ENCODE measurements at regions not wholly inside any gene's neighbourhood (a gene's known extent, or its start where the extent isn't known, plus 50 kb on each side); places are given as distances from the start of the nearest gene placed in this dataset.

DNA sequence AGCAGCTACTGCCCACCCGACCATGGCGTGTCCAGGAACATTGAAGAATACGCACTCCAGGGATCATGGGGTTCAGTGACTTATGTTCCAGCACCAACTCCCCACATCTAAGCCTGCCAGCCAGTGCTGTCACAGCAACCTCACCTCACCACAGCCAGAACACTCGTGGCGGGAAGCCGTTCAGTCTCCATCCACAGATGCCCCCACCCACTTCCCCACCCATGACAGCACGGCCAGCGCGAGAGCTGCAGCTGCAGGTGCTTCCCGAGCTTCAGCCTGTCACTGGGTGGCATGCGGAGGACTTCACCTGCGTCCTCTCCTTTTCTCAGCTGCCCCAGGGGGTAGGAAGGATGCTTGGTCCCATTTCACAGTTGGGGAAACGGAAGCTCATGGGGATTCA is 50.3 kb downstream of the RBFOX3 start:
- no peak for DNase-seq (ENCODE audit: extremely low spot score)
- ChIA-PET POLR2A (no interaction called here), CTCF (no interaction called here)
- TF ChIP-seq ZNF384 (IDR thresholded peaks at IDR 0.05): no peak
- TF ChIP-seq, protein P1, sequence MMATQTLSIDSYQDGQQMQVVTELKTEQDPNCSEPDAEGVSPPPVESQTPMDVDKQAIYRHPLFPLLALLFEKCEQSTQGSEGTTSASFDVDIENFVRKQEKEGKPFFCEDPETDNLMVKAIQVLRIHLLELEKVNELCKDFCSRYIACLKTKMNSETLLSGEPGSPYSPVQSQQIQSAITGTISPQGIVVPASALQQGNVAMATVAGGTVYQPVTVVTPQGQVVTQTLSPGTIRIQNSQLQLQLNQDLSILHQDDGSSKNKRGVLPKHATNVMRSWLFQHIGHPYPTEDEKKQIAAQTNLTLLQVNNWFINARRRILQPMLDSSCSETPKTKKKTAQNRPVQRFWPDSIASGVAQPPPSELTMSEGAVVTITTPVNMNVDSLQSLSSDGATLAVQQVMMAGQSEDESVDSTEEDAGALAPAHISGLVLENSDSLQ (IDR thresholded peaks at IDR 0.05): no peak
- no peak for TF ChIP-seq FOXM1 (IDR thresholded peaks at IDR 0.05; ENCODE audit: borderline replicate concordance)
- TF ChIP-seq SP1 (IDR thresholded peaks at IDR 0.05): no peak
- TF ChIP-seq ARNT (IDR thresholded peaks at IDR 0.05): no peak
- TF ChIP-seq NFRKB (IDR thresholded peaks at IDR 0.05): no peak
- no peak for TF ChIP-seq ELF4 (IDR thresholded peaks at IDR 0.05)
- TF ChIP-seq L3MBTL2 (conservative IDR thresholded peaks at IDR 0.05): no peak
- no peak for TF ChIP-seq CTBP1 (IDR thresholded peaks at IDR 0.05; ENCODE audit: borderline replicate concordance)
- no peak for TF ChIP-seq BHLHE40 (IDR thresholded peaks at IDR 0.05; ENCODE audit: borderline replicate concordance)
- no peak for TF ChIP-seq SUZ12 (IDR thresholded peaks at IDR 0.05)
- no peak for TF ChIP-seq HDGF (IDR thresholded peaks at IDR 0.05; ENCODE audit: borderline replicate concordance)
- TF ChIP-seq TARDBP (IDR thresholded peaks at IDR 0.05): no peak
- no peak for TF ChIP-seq FOXK2 (IDR thresholded peaks at IDR 0.05)
- no peak for TF ChIP-seq FOXA1 (IDR thresholded peaks at IDR 0.05)
- no peak for TF ChIP-seq LEF1 (IDR thresholded peaks at IDR 0.05; ENCODE audit: borderline replicate concordance)

DNA sequence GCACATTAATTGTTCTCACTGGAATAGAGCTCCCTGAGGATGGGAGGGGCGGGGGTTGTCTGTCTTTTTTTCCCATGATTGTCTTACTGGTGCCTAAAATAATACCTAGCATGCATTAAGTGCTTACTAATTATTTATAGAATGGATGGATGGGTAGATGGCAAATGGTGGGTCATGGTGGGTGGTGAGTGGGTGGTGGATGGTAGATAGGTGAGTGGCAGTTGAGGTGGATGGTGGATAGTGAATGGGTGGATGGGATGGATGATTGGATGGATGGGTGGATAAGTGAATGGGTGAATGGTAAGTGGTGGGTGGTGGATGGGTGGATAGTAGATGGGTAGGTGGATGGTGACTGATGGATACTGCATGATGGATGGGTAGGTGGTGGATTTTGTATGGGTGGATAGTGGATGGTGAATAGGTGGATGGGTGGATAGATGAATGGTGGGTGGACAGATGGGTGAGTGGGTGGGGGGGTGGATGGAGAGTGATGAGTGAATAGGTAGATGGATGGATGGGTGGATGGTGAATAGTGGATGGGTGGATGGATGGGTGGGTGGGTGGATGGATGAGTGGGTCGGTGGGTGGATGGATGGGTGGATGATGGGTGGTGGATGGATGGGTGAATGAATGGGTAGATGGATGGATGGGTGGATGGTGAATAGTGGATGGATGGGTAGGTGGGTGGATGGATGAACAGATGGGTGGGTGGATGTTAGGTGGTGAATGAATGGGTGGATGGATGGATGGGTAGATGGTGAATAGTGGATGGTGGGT is 51.6 kb downstream of the RBFOX3 start:
- DNase-seq (ENCODE audit: extremely low spot score): no peak
- ChIA-PET CTCF (no interaction called here), POLR2A (no interaction called here)
- TF ChIP-seq BHLHE40 (IDR thresholded peaks at IDR 0.05; ENCODE audit: borderline replicate concordance): no peak
- TF ChIP-seq, protein P1 (IDR thresholded peaks at IDR 0.05): no peak
- TF ChIP-seq ELF4 (IDR thresholded peaks at IDR 0.05): no peak
- no peak for TF ChIP-seq ZNF384 (IDR thresholded peaks at IDR 0.05)
- TF ChIP-seq SP1 (IDR thresholded peaks at IDR 0.05): no peak
- no peak for TF ChIP-seq ARNT (IDR thresholded peaks at IDR 0.05)
- TF ChIP-seq SUZ12 (IDR thresholded peaks at IDR 0.05): no peak
- no peak for TF ChIP-seq CTBP1 (IDR thresholded peaks at IDR 0.05; ENCODE audit: borderline replicate concordance)
- no peak for TF ChIP-seq TARDBP (IDR thresholded peaks at IDR 0.05)
- no peak for TF ChIP-seq L3MBTL2 (conservative IDR thresholded peaks at IDR 0.05)
- no peak for TF ChIP-seq FOXA1 (IDR thresholded peaks at IDR 0.05)
- TF ChIP-seq NFRKB (IDR thresholded peaks at IDR 0.05): no peak
- TF ChIP-seq FOXK2 (IDR thresholded peaks at IDR 0.05): no peak
- TF ChIP-seq LEF1 (IDR thresholded peaks at IDR 0.05; ENCODE audit: borderline replicate concordance): no peak
- no peak for TF ChIP-seq HDGF (IDR thresholded peaks at IDR 0.05; ENCODE audit: borderline replicate concordance)
- no peak for TF ChIP-seq FOXM1 (IDR thresholded peaks at IDR 0.05; ENCODE audit: borderline replicate concordance)

DNA sequence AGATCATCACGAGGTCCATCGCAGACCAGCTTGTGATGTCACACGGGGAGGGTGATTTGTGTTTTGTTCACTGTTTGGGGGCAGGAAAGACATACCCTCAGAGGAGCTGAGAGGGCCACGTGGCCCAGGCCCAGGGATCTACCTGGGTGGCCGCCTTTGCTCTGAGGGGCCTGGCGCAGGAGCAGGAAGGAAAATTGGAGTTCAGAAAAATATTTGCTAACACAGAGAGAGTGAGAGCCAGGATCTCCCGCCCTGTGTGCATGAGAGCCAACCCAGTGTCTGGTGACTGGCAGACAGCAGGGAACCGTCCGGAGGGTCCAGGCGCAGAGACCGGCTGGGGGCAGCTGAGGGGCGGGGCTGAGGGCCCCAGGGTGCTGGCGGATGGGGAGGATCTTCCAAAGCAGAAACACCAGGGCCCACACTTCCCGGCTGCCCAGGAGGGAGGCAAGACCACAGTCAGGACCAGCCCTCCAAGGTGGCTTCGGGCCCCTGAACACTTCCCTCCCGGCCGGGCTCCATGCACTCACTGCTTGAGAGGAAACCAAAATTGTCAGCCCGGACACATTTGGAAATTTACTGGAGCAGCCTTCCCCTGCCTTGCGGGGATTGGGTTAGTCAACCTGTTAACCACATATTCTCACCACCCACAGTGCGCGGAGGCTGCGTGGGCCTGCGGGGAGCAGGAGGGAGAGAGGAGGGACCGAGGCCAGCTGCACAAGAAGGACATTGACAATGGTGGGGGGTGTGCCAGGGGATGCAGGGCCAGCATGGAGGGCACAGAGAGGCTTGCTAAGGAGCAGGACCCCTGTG is 52.6 kb downstream of the RBFOX3 start:
- DNase-seq (ENCODE audit: extremely low spot score): no peak
- TF ChIP-seq FOXM1 (IDR thresholded peaks at IDR 0.05; ENCODE audit: borderline replicate concordance) (no peak), LEF1 (IDR thresholded peaks at IDR 0.05; ENCODE audit: borderline replicate concordance) (no peak), SUZ12 (IDR thresholded peaks at IDR 0.05) (no peak), ZNF384 (IDR thresholded peaks at IDR 0.05) (no peak), ELF4 (IDR thresholded peaks at IDR 0.05) (no peak), BHLHE40 (IDR thresholded peaks at IDR 0.05; ENCODE audit: borderline replicate concordance) (no peak), L3MBTL2 (conservative IDR thresholded peaks at IDR 0.05) (no peak), FOXK2 (IDR thresholded peaks at IDR 0.05) (no peak), TARDBP (IDR thresholded peaks at IDR 0.05) (no peak)
- TF ChIP-seq, protein P1 (IDR thresholded peaks at IDR 0.05): no peak
- ChIA-PET POLR2A (no interaction called here), CTCF (no interaction called here)

DNA sequence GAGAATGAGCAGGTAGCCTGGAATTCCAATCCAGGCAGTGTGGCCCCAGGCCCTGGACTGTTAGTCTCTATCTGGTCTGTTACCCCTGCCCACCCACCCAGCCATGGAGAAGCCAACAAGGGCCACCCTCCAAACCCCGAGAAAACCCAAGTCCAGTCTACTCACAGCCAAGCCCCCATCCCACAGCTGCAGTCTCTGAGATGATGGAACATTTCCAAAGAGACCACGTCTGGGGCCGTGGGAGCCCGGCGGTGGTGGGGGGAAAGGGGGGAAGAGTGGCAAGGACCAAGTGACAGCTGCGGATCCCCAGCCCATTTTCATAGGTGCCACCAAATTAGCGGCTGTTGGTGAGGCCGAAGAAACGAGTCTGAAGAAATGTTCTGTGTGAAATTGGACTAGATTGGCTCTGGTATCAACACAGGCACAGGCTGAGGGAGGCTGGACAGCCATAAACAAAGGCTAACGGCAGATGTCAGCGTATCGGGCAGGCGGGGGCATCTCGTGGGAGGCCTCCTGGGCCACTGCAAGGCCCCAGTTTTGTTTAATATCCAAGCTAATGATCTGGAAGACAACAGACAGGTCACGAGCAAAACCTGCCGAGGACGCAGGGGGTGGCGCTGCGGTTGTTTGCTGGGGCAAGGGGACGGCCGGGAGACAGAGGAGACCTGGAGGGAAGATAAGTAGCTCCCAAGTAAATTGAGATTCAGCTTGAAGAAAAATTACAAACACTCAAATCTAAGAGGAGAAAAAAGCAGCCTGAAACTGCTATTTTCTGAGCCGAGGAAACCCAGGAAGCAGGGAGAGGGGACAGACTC is 53.4 kb downstream of the RBFOX3 start:
- POLR2A ChIA-PET: no interaction called here
- no peak for TF ChIP-seq ELF4 (IDR thresholded peaks at IDR 0.05)
- no peak for DNase-seq (ENCODE audit: extremely low spot score)
- CTCF ChIA-PET: no interaction called here

DNA sequence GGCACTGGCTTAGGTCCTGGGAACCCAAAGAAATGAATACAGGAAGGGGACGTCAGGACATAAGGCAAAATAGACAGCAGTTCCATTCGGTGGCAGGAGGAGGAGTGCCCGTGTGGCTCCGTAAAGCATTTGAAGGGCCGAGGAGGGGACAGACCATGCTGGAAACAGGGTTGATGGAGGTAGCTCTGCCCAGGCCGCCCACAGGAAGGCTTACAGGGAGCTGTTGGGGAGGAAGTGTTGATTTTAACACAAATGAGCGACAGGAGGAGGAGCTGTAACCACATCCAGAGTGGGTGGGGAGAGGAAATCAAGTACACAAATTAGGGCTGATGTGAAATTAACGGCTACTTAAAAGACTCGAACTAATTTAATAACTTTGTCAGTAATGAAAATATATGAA is 54.6 kb downstream of the RBFOX3 start:
- DNase-seq (ENCODE audit: extremely low spot score): no peak
- ChIA-PET CTCF (no interaction called here), POLR2A (no interaction called here)
- TF ChIP-seq, protein P1 (IDR thresholded peaks at IDR 0.05): no peak
- no peak for TF ChIP-seq SUZ12 (IDR thresholded peaks at IDR 0.05)
- no peak for TF ChIP-seq CTBP1 (IDR thresholded peaks at IDR 0.05; ENCODE audit: borderline replicate concordance)
- TF ChIP-seq NFRKB (IDR thresholded peaks at IDR 0.05): no peak
- no peak for TF ChIP-seq HDGF (IDR thresholded peaks at IDR 0.05; ENCODE audit: borderline replicate concordance)
- TF ChIP-seq SP1 (IDR thresholded peaks at IDR 0.05): no peak
- no peak for TF ChIP-seq LEF1 (IDR thresholded peaks at IDR 0.05; ENCODE audit: borderline replicate concordance)
- TF ChIP-seq FOXM1 (IDR thresholded peaks at IDR 0.05; ENCODE audit: borderline replicate concordance): no peak
